H1 (cell line): ENCODE measurements at regions not wholly inside any gene's neighbourhood (a gene's known extent, or its start where the extent isn't known, plus 50 kb on each side); places are given as distances from the start of the nearest gene placed in this dataset.

ENCODE experiments used
- CTCF ChIA-PET: fragments of 300-600 bp; sonication (Branson Sonifier 250); formaldehyde crosslinking; loops from one replicate; lab custom pipeline; 2021; ENCODE audit not compliant: partially characterized antibody; lab: Charles Lee
- POLR2A ChIA-PET: fragments of 300-600 bp; sonication (Branson Sonifier 250); formaldehyde crosslinking; loops from one replicate; lab custom pipeline; 2021; ENCODE audit warnings: inconsistent platforms; ENCODE audit not compliant: partially characterized antibody; lab: Charles Lee
- DNase-seq, 2 experiments: peaks; one replicate each; pipeline versions ENCODE4 v3.0.0 to v3.0.0-alpha.2; 2010 to 2022; ENCODE audit warnings: low spot score in 2 of 2, low read depth in 1 of 2, mixed read lengths in 1 of 2
- FAIRE-seq: peaks from 2 replicates; lab custom pipeline; 2011; peaks lifted over from hg19 to GRCh38; lab: Jason Lieb, UNC
- H2AFZ ChIP-seq: 2 replicates; pipeline ENCODE4 v1.8.1; 2012; ENCODE audit warnings: low read length, inconsistent platforms
- H2AK5ac ChIP-seq: 2 replicates; pipeline ENCODE4 v1.6.1; 2013; ENCODE audit warnings: low read depth, low read length
- H2BK120ac ChIP-seq: replicated peaks from 2 replicates; pipeline ENCODE3; 2013; ENCODE audit warnings: low read depth, low read length, inconsistent platforms
- H2BK12ac ChIP-seq: 2 replicates; pipeline ENCODE4 v1.6.1; 2013; ENCODE audit warnings: low read depth, low read length
- H2BK15ac ChIP-seq: 2 replicates; pipeline ENCODE4 v1.6.1; 2013; ENCODE audit warnings: low read length
- H2BK20ac ChIP-seq: 2 replicates; pipeline ENCODE4 v1.6.1; 2013; ENCODE audit warnings: low read length
- H2BK5ac ChIP-seq: 2 replicates; pipeline ENCODE4 v1.6.1; 2013; ENCODE audit warnings: low read depth, low read length
- H3K14ac ChIP-seq: 2 replicates; pipeline ENCODE4 v1.6.1; 2013; ENCODE audit warnings: inconsistent platforms; ENCODE audit not compliant: insufficient read length
- H3K18ac ChIP-seq: 2 replicates; pipeline ENCODE4 v1.6.1; 2013; ENCODE audit warnings: low read length; ENCODE audit errors: extremely low read depth
- H3K23ac ChIP-seq: 2 replicates; pipeline ENCODE4 v1.6.1; 2013; ENCODE audit warnings: inconsistent platforms; ENCODE audit not compliant: insufficient read length
- H3K23me2 ChIP-seq: 2 replicates; pipeline ENCODE4 v1.6.1; 2013; ENCODE audit warnings: low read depth, low read length
- H3K27ac ChIP-seq: 2 replicates; pipeline ENCODE4 v1.6.1; 2011; ENCODE audit warnings: low read depth, low read length, inconsistent platforms
- H3K27me3 ChIP-seq, 4 experiments: replicated peaks in 1 of 4; 1 replicate in 1 of 4; 2 replicates in 3 of 4; pipeline versions ENCODE4 v1.6.1 to v1.8.1; 2011 to 2013; ENCODE audit warnings: low read length in 3 of 4, mild to moderate bottlenecking in 3 of 4, inconsistent platforms in 2 of 4, mixed read lengths in 2 of 4, moderate library complexity in 1 of 4; ENCODE audit not compliant: control insufficient read depth in 3 of 4, insufficient read depth in 3 of 4; ENCODE audit errors: extremely low read depth in 1 of 4
- H3K36me3 ChIP-seq, 4 experiments: 2 replicates each; pipeline versions ENCODE4 v1.6.1 to v1.8.1; 2011 to 2013; ENCODE audit warnings: mild to moderate bottlenecking in 4 of 4, low read length in 3 of 4, moderate library complexity in 2 of 4, control low read depth in 1 of 4, inconsistent platforms in 1 of 4; ENCODE audit not compliant: insufficient read depth in 4 of 4, control insufficient read depth in 2 of 4
- H3K4ac ChIP-seq: replicated peaks from 2 replicates; pipeline ENCODE3; 2013; ENCODE audit warnings: low read length, low read depth, mixed read lengths, inconsistent platforms; ENCODE audit not compliant: insufficient read length
- H3K4me1 ChIP-seq, 4 experiments: replicated peaks in 1 of 4; 1 replicate in 1 of 4; 2 replicates in 3 of 4; pipeline versions ENCODE4 v1.6.1 to v1.8.1; 2011 to 2013; ENCODE audit warnings: low read length in 3 of 4, inconsistent platforms in 2 of 4, mixed read lengths in 1 of 4; ENCODE audit not compliant: insufficient read depth in 4 of 4, control insufficient read depth in 3 of 4
- H3K4me2 ChIP-seq, 2 experiments: 2 replicates each; pipeline versions ENCODE4 v1.6.1 to v1.8.1; 2011 to 2013; ENCODE audit warnings: low read depth in 2 of 2, low read length in 2 of 2, control low read depth in 1 of 2, inconsistent platforms in 1 of 2, mild to moderate bottlenecking in 1 of 2; ENCODE audit not compliant: insufficient read depth in 1 of 2
- H3K4me3 ChIP-seq, 4 experiments: fragments of 200-600, 300-600 bp in 1 of 4; sonication (generic), shearing (Covaris generic), sonication (Bioruptor Twin) in 1 of 4; 2 replicates each; pipeline versions ENCODE4 v1.5.1 to v1.8.1; 2011 to 2016; ENCODE audit warnings: low read length in 4 of 4, low read depth in 3 of 4, control low read depth in 2 of 4, inconsistent platforms in 2 of 4, mild to moderate bottlenecking in 2 of 4, mixed read lengths in 1 of 4, moderate library complexity in 1 of 4; ENCODE audit not compliant: insufficient read depth in 2 of 4; ENCODE audit errors: extremely low read depth in 1 of 4
- H3K56ac ChIP-seq: replicated peaks from 2 replicates; pipeline ENCODE3; 2013; ENCODE audit warnings: low read depth, mild to moderate bottlenecking, mixed read lengths, low read length, inconsistent platforms; ENCODE audit not compliant: insufficient read length
- H3K79me1 ChIP-seq: 2 replicates; pipeline ENCODE4 v1.6.1; 2013; ENCODE audit warnings: low read depth, low read length, control low read depth
- H3K79me2 ChIP-seq, 2 experiments: 2 replicates each; pipeline versions ENCODE4 v1.6.1 to v1.8.1; 2012 to 2013; ENCODE audit warnings: low read length in 2 of 2, mild to moderate bottlenecking in 2 of 2, inconsistent platforms in 1 of 2; ENCODE audit not compliant: insufficient read depth in 2 of 2, control insufficient read depth in 1 of 2
- H3K9ac ChIP-seq, 4 experiments: replicated peaks in 1 of 4; 1 replicate in 1 of 4; 2 replicates in 3 of 4; pipeline versions ENCODE4 v1.6.1 to v1.8.1; 2011 to 2013; ENCODE audit warnings: low read depth in 3 of 4, low read length in 3 of 4, control low read depth in 2 of 4, mild to moderate bottlenecking in 2 of 4, moderate library complexity in 2 of 4, inconsistent platforms in 1 of 4; ENCODE audit errors: extremely low read depth in 1 of 4
- H3K9me3 ChIP-seq, 2 experiments: 2 replicates each; pipeline versions ENCODE4 v1.6.1 to v1.8.1; 2012 to 2013; ENCODE audit warnings: mild to moderate bottlenecking in 2 of 2, moderate library complexity in 2 of 2, control low read depth in 1 of 2, inconsistent platforms in 1 of 2, low read depth in 1 of 2, low read length in 1 of 2, mixed read lengths in 1 of 2; ENCODE audit not compliant: insufficient read depth in 2 of 2
- H4K20me1 ChIP-seq, 2 experiments: replicated peaks in 1 of 2; 2 replicates each; pipeline versions ENCODE3 to v1.8.1; 2011 to 2013; ENCODE audit warnings: inconsistent platforms in 2 of 2, low read length in 2 of 2, mild to moderate bottlenecking in 1 of 2; ENCODE audit not compliant: insufficient read depth in 2 of 2, control insufficient read depth in 1 of 2
- H4K5ac ChIP-seq: 2 replicates; pipeline ENCODE4 v1.6.1; 2013; ENCODE audit warnings: low read length, low read depth, mixed read lengths, inconsistent platforms; ENCODE audit not compliant: insufficient read length
- H4K8ac ChIP-seq: 2 replicates; pipeline ENCODE4 v1.8.0; 2013; ENCODE audit warnings: mild to moderate bottlenecking, moderate library complexity, low read length, inconsistent platforms; ENCODE audit not compliant: insufficient read depth; ENCODE audit errors: extremely low read depth
- H4K91ac ChIP-seq: replicated peaks from 2 replicates; pipeline ENCODE3; 2013; ENCODE audit warnings: low read length, mixed read lengths, inconsistent platforms; ENCODE audit not compliant: insufficient read length
- CBX5 ChIP-seq: fragments of 300-800, 300-1000 bp; sonication (generic); IDR thresholded peaks from 2 replicates; pipeline ENCODE4 v1.7.1; 2016; ENCODE audit warnings: antibody characterized with exemption, low read length, low read depth
- CEBPB ChIP-seq: IDR thresholded peaks from 2 replicates; pipeline ENCODE4 v1.6.1; 2012; ENCODE audit warnings: low read depth, low read length
- MAFK ChIP-seq: IDR thresholded peaks from 2 replicates; pipeline ENCODE4 v1.6.1; 2012; ENCODE audit warnings: low read depth, mild to moderate bottlenecking, improper control_type of control experiment, low read length
- SIN3A ChIP-seq, 2 experiments: IDR thresholded peaks in 1 of 2; conservative IDR thresholded peaks in 1 of 2; 2 replicates each; pipeline ENCODE4 v1.6.1; 2011 to 2012; ENCODE audit warnings: low read length in 2 of 2, improper control_type of control experiment in 1 of 2, low read depth in 1 of 2, mild to moderate bottlenecking in 1 of 2
- SUZ12 ChIP-seq: fragments of 200-600 bp; sonication (generic); IDR thresholded peaks from 2 replicates; pipeline ENCODE4 v1.6.1; 2012; ENCODE audit warnings: mild to moderate bottlenecking, inconsistent platforms, low read length, moderate library complexity, mixed read lengths
- TAF1 ChIP-seq: IDR thresholded peaks from 2 replicates; pipeline ENCODE4 v1.6.1; 2011; ENCODE audit warnings: mild to moderate bottlenecking, low read depth, low read length
- TBP ChIP-seq: IDR thresholded peaks from 2 replicates; pipeline ENCODE4 v1.6.1; 2011; ENCODE audit warnings: low read depth, low read length, improper control_type of control experiment
- WGBS, 2 experiments: shearing (Covaris generic) in 1 of 2; methylation state at CpG; one replicate each; pipeline versions ENCODE4 v1.1.6 to v1.1.7; 2013 to 2015; ENCODE audit warnings: low lambda C conversion rate in 2 of 2, mixed read lengths in 2 of 2, inconsistent platforms in 1 of 2, low coverage in 1 of 2, missing lambda C conversion rate in 1 of 2; ENCODE audit not compliant: insufficient replicate concordance in 2 of 2, insufficient coverage in 1 of 2, insufficient read length in 1 of 2; ENCODE audit errors: extremely low coverage in 1 of 2, missing lambda C conversion rate in 1 of 2; 5-methylcytosine and 5-hydroxymethylcytosine counted together

GRCh38 chr12:90515199-90516175, 439.5 kb downstream of the CCER1 start:
- H3K79me1 ChIP-seq = no peaks in the 10 kb centered on the region
- H2BK5ac ChIP-seq = no peak overlapping the region
- no peak overlapping the region for H3K18ac ChIP-seq
- POLR2A ChIA-PET = no interaction called here
- H4K5ac ChIP-seq = no peak overlapping the region
- no peak overlapping the region for H2AFZ ChIP-seq
- no peak overlapping the region for H2BK12ac ChIP-seq
- no peaks in the 10 kb centered on the region for H3K27me3 ChIP-seq
- no peak overlapping the region for H3K4ac ChIP-seq
- no peaks in the 10 kb centered on the region for H3K23me2 ChIP-seq
- H4K8ac ChIP-seq = no peak overlapping the region
- no peak for FAIRE-seq
- no peak for TF ChIP-seq CEBPB
- TF ChIP-seq SIN3A (conservative IDR thresholded peaks at IDR 0.05 in 1 of 2, IDR thresholded peaks at IDR 0.05 in 1 of 2; ENCODE audit: low read depth in 1 of 2, low read length in 2 of 2) = no peak
- TF ChIP-seq MAFK = no peak
- TF ChIP-seq TAF1 = no peak
- TF ChIP-seq CBX5 = no peak
- TF ChIP-seq SUZ12 = no peak
- TF ChIP-seq TBP = no peak
- TF ChIP-seq, all 59 proteins: peak for 0
- Histone ChIP-seq H3K79me2 (no peaks in the 10 kb centered on the region), H2BK20ac (no peak overlapping the region), H3K9ac (no peak overlapping the region), H3K23ac (no peak overlapping the region), H3K4me2 (no peak overlapping the region), H3K4me1 (peaks cover 0 to 9% (median 2%) of the 10 kb centered on the region in 4 experiments; a peak in 3 of 7 replicates), H2BK120ac (no peak overlapping the region), H3K4me3 (no peak overlapping the region), H3K9me3 (no peaks in the 10 kb centered on the region), H2BK15ac (no peak overlapping the region), H3K27ac (no peak overlapping the region), H4K20me1 (no peaks in the 10 kb centered on the region), H3K56ac (no peak overlapping the region), H2AK5ac (no peak overlapping the region), H3K36me3 (no peaks in the 10 kb centered on the region), H3K14ac (no peak overlapping the region), H4K91ac (no peak overlapping the region)
- DNase-seq = no peak
- CTCF ChIA-PET = interaction anchor here (1.7 kb wide), 1 partner anchor 8 kb away, joined by 3 read pairs; no protein-coding TSS in a partner anchor
- WGBS, 2 experiments = 85% methylated on average over 2 of the region's 2 CpGs; no CpG with 5 or more reads in 1 of the 2 experiments
